ENCODE measurements at regions not wholly inside any gene's neighbourhood (a gene's known extent, or its start where the extent isn't known, plus 50 kb on each side); places are given as distances from the start of the nearest gene placed in this dataset.

- no peak for TF ChIP-seq POLR2A (IDR thresholded peaks at IDR 0.05)
- no peak for TF ChIP-seq CTCF (IDR thresholded peaks at IDR 0.05)
Observed at GRCh38 chr2:122519366-122519765, 763.9 kb downstream of the TSN start.

GRCh38 chr2:122519821-122520611 is 764.6 kb downstream of the TSN start:
- H3K27me3 ChIP-seq, result no peaks in the 10 kb centered on the region
- H3K9me3 ChIP-seq, result no peaks in the 10 kb centered on the region
- no peak overlapping the region for H3K27ac ChIP-seq
- H3K4me1 ChIP-seq, result no peaks in the 10 kb centered on the region
- H3K36me3 ChIP-seq, result no peaks in the 10 kb centered on the region
- no peak for TF ChIP-seq POLR2A (IDR thresholded peaks at IDR 0.05)
- DNase-seq, result no peak
- H3K4me3 ChIP-seq, result no peak overlapping the region

More at GRCh38 chr2:122519366-122519765, 763.9 kb downstream of the TSN start:
- H3K36me3 ChIP-seq, result no peaks in the 10 kb centered on the region
- H3K27ac ChIP-seq, result no peak overlapping the region
- no peak for DNase-seq
- no peaks in the 10 kb centered on the region for H3K4me1 ChIP-seq
- H3K4me3 ChIP-seq, result no peak overlapping the region
- H3K9me3 ChIP-seq, result no peaks in the 10 kb centered on the region
- H3K27me3 ChIP-seq, result no peaks in the 10 kb centered on the region

GRCh38 chr2:122523143-122523542 is 767.7 kb downstream of the TSN start:
- Histone ChIP-seq H3K27ac (no peak overlapping the region), H3K36me3 (no peaks in the 10 kb centered on the region), H3K4me1 (no peaks in the 10 kb centered on the region), H3K9me3 (no peaks in the 10 kb centered on the region), H3K4me3 (no peak overlapping the region), H3K27me3 (no peaks in the 10 kb centered on the region)
- no peak for DNase-seq
- no peak for TF ChIP-seq CTCF (IDR thresholded peaks at IDR 0.05)
- TF ChIP-seq POLR2A (IDR thresholded peaks at IDR 0.05), result no peak

GRCh38 chr2:122523981-122524380 is 768.5 kb downstream of the TSN start:
- no peaks in the 10 kb centered on the region for H3K36me3 ChIP-seq
- no peak for DNase-seq

GRCh38 chr2:122525336-122525735 is 769.9 kb downstream of the TSN start:
- Histone ChIP-seq H3K27ac (no peak overlapping the region), H3K36me3 (no peaks in the 10 kb centered on the region), H3K4me1 (no peaks in the 10 kb centered on the region), H3K9me3 (no peaks in the 10 kb centered on the region), H3K4me3 (no peak overlapping the region), H3K27me3 (no peaks in the 10 kb centered on the region)
- TF ChIP-seq POLR2A (IDR thresholded peaks at IDR 0.05) (no peak), CTCF (IDR thresholded peaks at IDR 0.05) (no peak)
- no peak for DNase-seq

More at GRCh38 chr2:122523981-122524380, 768.5 kb downstream of the TSN start:
- Histone ChIP-seq H3K27me3 (no peaks in the 10 kb centered on the region), H3K4me3 (no peak overlapping the region), H3K9me3 (no peaks in the 10 kb centered on the region), H3K27ac (no peak overlapping the region), H3K4me1 (no peaks in the 10 kb centered on the region)
- TF ChIP-seq POLR2A (IDR thresholded peaks at IDR 0.05) (no peak), CTCF (IDR thresholded peaks at IDR 0.05) (no peak)

- H3K9me3 ChIP-seq, result no peaks in the 10 kb centered on the region
- H3K4me1 ChIP-seq, result no peaks in the 10 kb centered on the region
- no peak overlapping the region for H3K4me3 ChIP-seq
- no peak overlapping the region for H3K27ac ChIP-seq
- H3K36me3 ChIP-seq, result no peaks in the 10 kb centered on the region
- no peaks in the 10 kb centered on the region for H3K27me3 ChIP-seq
- no peak for TF ChIP-seq POLR2A (IDR thresholded peaks at IDR 0.05)
- no peak for TF ChIP-seq CTCF (IDR thresholded peaks at IDR 0.05)
- no peak for DNase-seq
Observed at GRCh38 chr2:122528061-122528460, 772.6 kb downstream of the TSN start.

Measured in Peyer's patch (tissue), 4 donors.